Nephron progenitor cell (in vitro differentiated cells): ENCODE measurements at regions not wholly inside any gene's neighbourhood (a gene's known extent, or its start where the extent isn't known, plus 50 kb on each side); places are given as distances from the start of the nearest gene placed in this dataset.

Experiments
- DNase-seq: peaks from one replicate; pipeline ENCODE4 v3.0.0; 2021
- H3K27ac Mint-ChIP-seq: 2 replicates; pipeline ENCODE4 v1.8.0; 2021; ENCODE audit warnings: mild to moderate bottlenecking, moderate library complexity, mixed read lengths
- H3K27me3 Mint-ChIP-seq: 2 replicates; pipeline ENCODE4 v1.8.0; 2021; ENCODE audit warnings: mild to moderate bottlenecking, low read depth, mixed read lengths; ENCODE audit not compliant: poor library complexity
- H3K36me3 Mint-ChIP-seq: 2 replicates; pipeline ENCODE4 v1.8.0; 2021; ENCODE audit warnings: low read depth, mixed read lengths
- H3K4me1 Mint-ChIP-seq: 2 replicates; pipeline ENCODE4 v1.8.0; 2021; ENCODE audit warnings: mixed read lengths
- H3K4me3 Mint-ChIP-seq: 2 replicates; pipeline ENCODE4 v1.8.0; 2021; ENCODE audit warnings: mild to moderate bottlenecking, moderate library complexity, mixed read lengths
- H3K9me3 Mint-ChIP-seq: 2 replicates; pipeline ENCODE4 v1.8.0; 2021; ENCODE audit warnings: mild to moderate bottlenecking, moderate library complexity, mixed read lengths
- TF ChIP-seq, protein P1 (sequence below): fragments of 200-600 bp; sonication (generic); IDR thresholded peaks from 2 replicates; pipeline ENCODE4 v1.5.0; 2021; ENCODE audit warnings: antibody characterized with exemption

DNA sequence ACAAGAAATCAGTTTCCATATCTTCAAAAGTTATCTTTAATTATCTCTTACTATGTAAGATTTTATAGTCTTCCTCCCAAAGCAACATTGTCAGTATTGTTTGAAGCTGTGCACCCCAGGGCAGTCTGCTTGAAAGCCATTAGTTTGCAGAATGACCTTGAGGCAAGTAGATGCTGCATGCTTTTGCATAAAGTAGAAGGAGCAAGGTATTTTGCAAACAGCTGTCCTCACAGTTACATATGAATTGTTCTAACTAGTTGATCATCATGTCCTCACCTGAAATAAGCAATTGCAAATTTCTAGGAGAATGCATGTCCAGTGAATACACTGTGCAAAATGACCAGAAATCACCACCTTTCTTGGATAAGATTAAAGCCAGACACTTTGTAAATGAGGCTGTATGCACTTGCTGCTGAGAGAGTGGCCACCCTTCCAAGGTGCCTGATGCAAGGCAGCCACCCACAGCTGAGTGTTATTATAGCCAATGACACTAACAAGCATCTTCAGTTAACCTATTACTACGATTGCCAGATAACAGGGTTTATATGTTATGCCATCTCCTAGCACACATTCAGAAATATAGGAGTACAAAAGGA is 730.0 kb upstream of the TMEM132C start:
- Mint-ChIP-seq H3K9me3 (peaks cover 17% of the 10 kb centered on the region), H3K4me3 (no peak overlapping the region), H3K27ac (no peak overlapping the region), H3K4me1 (peaks cover 16% of the 10 kb centered on the region), H3K36me3 (no peaks in the 10 kb centered on the region), H3K27me3 (peaks cover 19% of the 10 kb centered on the region)
- TF ChIP-seq, protein P1, sequence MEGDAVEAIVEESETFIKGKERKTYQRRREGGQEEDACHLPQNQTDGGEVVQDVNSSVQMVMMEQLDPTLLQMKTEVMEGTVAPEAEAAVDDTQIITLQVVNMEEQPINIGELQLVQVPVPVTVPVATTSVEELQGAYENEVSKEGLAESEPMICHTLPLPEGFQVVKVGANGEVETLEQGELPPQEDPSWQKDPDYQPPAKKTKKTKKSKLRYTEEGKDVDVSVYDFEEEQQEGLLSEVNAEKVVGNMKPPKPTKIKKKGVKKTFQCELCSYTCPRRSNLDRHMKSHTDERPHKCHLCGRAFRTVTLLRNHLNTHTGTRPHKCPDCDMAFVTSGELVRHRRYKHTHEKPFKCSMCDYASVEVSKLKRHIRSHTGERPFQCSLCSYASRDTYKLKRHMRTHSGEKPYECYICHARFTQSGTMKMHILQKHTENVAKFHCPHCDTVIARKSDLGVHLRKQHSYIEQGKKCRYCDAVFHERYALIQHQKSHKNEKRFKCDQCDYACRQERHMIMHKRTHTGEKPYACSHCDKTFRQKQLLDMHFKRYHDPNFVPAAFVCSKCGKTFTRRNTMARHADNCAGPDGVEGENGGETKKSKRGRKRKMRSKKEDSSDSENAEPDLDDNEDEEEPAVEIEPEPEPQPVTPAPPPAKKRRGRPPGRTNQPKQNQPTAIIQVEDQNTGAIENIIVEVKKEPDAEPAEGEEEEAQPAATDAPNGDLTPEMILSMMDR, result no peak
- no peak for DNase-seq

DNA sequence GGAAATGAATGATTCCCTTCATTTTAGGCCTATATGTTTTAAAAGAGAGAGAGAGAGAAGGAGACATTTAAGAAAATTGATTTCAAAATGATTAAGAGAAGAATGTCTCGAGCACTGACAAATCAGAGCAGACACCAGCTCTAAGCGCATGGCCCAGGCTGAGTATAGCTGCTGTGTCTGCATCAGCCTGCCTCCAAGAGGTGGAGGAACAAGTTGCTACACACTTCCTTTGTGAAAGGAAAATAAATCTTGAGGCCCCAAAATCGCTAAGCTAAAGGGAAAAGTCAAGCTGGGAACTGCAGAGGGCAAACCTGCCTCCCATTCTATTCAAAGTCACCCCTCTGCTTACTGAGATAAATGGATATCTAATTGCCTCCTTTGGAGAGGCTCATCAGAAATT is 728.7 kb upstream of the TMEM132C start:
- Mint-ChIP-seq H3K27ac (no peak overlapping the region), H3K9me3 (peaks cover 17% of the 10 kb centered on the region), H3K4me3 (no peak overlapping the region), H3K36me3 (no peaks in the 10 kb centered on the region), H3K27me3 (peaks cover 28% of the 10 kb centered on the region), H3K4me1 (peaks cover 16% of the 10 kb centered on the region)
- DNase-seq, result no peak
- TF ChIP-seq, protein P1, result no peak

DNA sequence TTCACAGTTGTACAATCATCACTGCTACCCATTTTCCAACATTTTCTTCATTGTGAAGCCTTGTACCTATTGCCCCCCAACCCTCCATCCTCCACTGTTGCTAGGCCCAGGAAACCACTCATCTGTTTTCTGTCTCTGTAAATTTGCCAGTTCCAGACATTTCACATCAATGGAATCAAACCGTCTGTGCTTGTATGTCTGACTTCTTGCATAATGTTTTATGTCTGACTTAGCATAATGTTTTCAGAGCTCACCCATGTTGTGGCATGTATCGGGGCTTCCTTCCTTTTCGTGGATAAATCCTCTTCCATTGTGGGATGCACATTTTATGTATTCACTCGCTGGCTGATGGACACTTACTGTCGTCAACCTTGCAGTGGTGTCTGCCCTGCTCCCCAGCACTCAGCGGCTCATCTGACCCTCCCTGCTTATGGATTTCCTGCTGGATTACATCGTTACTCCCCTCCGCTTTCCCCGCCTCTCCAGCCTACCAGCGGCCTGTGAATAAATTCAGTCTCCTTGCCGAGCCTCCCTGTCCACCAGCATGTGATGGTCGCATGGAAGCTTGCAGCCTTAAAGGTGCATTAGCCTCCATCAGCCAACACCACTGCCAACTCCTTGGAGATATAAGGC is 727.6 kb upstream of the TMEM132C start:
- Mint-ChIP-seq H3K9me3 (peaks cover 11% of the 10 kb centered on the region), H3K4me1 (peaks cover 16% of the 10 kb centered on the region)
- no peak for DNase-seq

DNA sequence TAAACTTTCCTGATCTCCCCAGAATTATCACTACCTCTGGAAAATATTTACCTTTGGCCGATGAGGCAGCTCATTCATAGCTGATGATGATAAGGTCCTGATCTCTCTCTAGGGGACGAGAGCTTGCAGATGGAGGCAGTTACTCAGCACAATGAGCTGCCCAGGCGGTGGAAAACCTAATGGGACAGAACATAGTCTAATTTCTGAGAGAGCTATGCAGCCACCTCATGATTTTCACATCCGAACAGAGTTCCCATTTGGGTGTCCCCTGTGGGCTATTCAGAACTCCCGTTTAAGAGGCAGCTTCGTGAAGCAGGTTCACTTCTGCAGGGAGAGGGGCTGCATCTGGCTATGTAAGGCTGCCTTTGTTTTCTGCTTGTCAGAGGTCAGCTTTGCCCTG is 724.6 kb upstream of the TMEM132C start:
- no peaks in the 10 kb centered on the region for H3K36me3 Mint-ChIP-seq

More for the DNA sequence above, 727.6 kb upstream of the TMEM132C start:
- TF ChIP-seq, protein P1, result no peak
- Mint-ChIP-seq H3K4me3 (no peak overlapping the region), H3K27me3 (peaks cover 34% of the 10 kb centered on the region), H3K36me3 (no peaks in the 10 kb centered on the region), H3K27ac (no peak overlapping the region)

DNA sequence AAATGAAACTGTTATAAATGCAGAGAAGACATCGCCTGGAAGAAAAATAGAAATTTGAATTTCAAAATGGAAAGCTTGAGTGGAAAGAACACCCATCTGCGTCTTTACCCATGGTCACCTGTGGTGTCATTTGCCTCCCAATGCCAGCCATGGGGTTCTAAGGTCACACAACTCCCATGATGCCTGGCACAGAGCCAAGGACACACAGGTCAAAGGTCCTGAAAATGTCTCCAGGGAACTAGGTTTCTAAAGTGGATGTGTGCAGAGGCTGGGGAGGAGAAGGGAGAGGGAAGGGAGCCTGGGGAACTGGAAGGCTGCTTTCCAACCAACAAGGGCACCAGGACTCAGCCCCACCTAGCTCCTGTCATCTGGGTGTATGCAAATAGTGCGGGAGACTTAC is 724.0 kb upstream of the TMEM132C start:
- Mint-ChIP-seq H3K9me3 (no peaks in the 10 kb centered on the region), H3K27ac (no peak overlapping the region), H3K36me3 (no peaks in the 10 kb centered on the region), H3K27me3 (peaks cover 43% of the 10 kb centered on the region), H3K4me3 (no peak overlapping the region), H3K4me1 (peaks cover 13% of the 10 kb centered on the region)
- DNase-seq, result no peak
- TF ChIP-seq, protein P1, result no peak

More for the DNA sequence above, 724.6 kb upstream of the TMEM132C start:
- Mint-ChIP-seq H3K4me3 (no peak overlapping the region), H3K27ac (no peak overlapping the region), H3K9me3 (no peaks in the 10 kb centered on the region), H3K27me3 (peaks cover 38% of the 10 kb centered on the region), H3K4me1 (peaks cover 12% of the 10 kb centered on the region)
- DNase-seq, result no peak
- TF ChIP-seq, protein P1, result no peak
